ENCODE measurements at regions not wholly inside any gene's neighbourhood (a gene's known extent, or its start where the extent isn't known, plus 50 kb on each side); places are given as distances from the start of the nearest gene placed in this dataset.

- TF ChIP-seq CTCF (IDR thresholded peaks at IDR 0.05): no peak
- TF ChIP-seq, protein P1, sequence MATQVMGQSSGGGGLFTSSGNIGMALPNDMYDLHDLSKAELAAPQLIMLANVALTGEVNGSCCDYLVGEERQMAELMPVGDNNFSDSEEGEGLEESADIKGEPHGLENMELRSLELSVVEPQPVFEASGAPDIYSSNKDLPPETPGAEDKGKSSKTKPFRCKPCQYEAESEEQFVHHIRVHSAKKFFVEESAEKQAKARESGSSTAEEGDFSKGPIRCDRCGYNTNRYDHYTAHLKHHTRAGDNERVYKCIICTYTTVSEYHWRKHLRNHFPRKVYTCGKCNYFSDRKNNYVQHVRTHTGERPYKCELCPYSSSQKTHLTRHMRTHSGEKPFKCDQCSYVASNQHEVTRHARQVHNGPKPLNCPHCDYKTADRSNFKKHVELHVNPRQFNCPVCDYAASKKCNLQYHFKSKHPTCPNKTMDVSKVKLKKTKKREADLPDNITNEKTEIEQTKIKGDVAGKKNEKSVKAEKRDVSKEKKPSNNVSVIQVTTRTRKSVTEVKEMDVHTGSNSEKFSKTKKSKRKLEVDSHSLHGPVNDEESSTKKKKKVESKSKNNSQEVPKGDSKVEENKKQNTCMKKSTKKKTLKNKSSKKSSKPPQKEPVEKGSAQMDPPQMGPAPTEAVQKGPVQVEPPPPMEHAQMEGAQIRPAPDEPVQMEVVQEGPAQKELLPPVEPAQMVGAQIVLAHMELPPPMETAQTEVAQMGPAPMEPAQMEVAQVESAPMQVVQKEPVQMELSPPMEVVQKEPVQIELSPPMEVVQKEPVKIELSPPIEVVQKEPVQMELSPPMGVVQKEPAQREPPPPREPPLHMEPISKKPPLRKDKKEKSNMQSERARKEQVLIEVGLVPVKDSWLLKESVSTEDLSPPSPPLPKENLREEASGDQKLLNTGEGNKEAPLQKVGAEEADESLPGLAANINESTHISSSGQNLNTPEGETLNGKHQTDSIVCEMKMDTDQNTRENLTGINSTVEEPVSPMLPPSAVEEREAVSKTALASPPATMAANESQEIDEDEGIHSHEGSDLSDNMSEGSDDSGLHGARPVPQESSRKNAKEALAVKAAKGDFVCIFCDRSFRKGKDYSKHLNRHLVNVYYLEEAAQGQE (IDR thresholded peaks at IDR 0.05; ENCODE audit: insufficient read depth in 1 of 2, low read depth in 2 of 2, low read length in 1 of 2): no peak
Observed at GRCh38 chr5:92371171-92371888, 988.2 kb upstream of the ARRDC3 start.
